ENCODE measurements at regions not wholly inside any gene's neighbourhood (a gene's known extent, or its start where the extent isn't known, plus 50 kb on each side); places are given as distances from the start of the nearest gene placed in this dataset.
A peak's percentile ranks its signal among the peaks of the same experiment; 100 is the strongest.
"Not testable (repeated sequence)": the region's sequence is repeated elsewhere in the genome, so short reads cannot be mapped to it uniquely, and the experiment has no call there.

- no peak for DNase-seq
Measured at GRCh38 chr7:130789436-130789835, 55.4 kb upstream of the KLF14 start.

DNA sequence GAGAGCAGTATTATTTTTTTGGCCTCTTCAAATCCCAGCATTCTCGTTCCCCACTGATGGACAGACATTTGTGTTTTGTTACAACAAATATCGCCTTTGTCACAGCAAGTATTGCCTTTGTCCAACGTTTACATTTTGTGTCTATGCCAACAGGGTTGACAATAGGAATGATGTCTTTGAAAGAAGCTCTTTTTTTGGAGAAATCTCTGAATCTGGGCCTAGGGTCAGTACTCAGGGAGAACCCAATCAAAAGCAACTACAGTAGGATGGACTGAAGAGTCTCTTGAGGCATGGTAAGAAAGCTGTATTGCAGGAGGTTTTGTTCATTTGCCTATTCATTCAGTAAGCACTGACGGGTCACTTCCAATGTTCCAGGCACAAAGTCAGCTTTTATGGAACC is 57.7 kb upstream of the KLF14 start:
- DNase-seq = no peak

GRCh38 chr7:130793855-130794618 is 60.0 kb upstream of the KLF14 start:
- peak; percentile 41 for DNase-seq

GRCh38 chr7:130794619-130794922 is 60.6 kb upstream of the KLF14 start:
- no peak for DNase-seq

GRCh38 chr7:130796425-130796824 is 62.4 kb upstream of the KLF14 start:
- DNase-seq = not testable (repeated sequence)

GRCh38 chr7:130803127-130803526 is 69.1 kb upstream of the KLF14 start:
- DNase-seq = no peak

DNA sequence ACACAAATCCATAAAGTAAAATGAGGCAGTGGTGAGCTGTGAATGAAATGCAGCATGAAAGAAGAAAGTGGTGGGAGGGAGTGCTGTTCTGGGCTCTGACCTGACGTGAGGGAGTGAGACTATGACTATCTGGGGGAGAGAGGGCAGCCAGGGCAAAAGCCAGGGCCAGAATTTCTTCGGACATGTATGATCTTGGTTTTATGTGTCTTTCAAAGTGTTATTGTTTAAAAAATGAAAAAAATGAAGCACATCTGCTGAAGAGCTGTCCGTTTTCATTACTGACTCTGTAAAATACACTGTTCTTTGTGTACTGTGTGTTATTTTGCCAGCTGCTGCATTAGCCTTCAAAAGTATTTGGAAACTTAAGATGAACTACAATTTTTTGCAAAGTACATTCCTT is 70.2 kb upstream of the KLF14 start:
- no peak for DNase-seq

DNA sequence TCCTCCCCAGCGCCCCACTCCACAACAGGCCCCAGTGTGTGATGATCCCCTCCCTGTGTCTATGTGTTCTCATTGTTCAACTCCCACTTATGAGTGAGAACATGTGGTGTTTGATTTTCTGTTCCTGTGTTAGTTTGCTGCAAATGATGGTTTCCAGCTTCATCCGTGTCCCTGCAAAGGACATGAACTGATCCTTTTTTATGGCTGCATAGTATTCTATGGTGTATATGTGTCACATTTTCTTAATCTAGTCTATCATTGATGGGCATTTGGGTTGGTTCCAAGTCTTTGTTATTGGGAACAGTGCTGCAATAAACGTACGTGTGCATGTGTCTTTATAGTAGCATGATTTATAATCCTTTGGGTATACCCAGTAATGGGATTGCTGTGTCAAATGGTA is 78.8 kb upstream of the KLF14 start:
- not testable (repeated sequence) for DNase-seq

DNA sequence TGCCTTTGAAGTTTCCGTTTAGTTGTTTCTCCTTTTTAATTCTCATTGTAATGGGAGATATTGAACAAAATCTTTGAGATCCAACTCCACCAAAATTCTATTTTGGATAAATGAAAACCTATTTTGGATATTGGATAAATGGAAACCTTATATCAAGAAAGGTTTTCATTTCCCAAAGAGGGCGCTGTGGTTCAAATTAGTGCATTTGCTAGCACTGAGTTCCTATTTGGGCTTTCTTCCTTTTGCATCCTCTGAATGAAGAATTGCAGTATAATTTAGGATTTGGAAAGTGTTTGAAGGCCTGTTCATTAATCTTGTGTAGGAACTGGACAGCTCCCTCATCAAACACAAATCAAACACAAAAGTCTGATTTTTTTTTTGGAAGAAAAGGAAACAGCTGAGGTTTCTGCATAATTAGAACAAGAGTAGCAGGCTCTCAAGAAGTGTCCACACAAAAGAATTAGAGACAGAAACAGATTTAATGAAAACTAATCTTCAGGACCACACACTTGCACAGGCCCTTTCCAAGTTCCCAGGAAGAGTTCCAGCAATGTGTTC is 80.8 kb upstream of the KLF14 start:
- DNase-seq = peak; percentile 45

DNA sequence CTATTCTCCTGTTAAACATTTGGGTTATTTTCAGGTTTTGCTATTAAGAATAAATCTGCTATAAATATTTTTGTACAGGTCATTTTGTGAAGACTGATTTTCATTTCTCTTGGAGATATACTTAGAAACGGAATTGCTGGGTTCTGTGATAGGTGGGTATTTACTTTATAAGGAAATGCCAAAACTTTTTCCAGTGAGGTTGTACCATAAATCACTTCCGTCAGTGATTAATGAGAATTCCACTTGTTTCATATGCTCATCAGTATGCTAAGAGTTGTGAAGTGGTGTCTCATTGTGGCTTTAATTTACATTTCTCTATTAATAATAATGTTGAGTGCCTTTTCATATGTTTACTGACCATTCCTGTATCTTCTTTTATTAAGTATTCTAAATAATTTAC is 84.0 kb upstream of the KLF14 start:
- DNase-seq = no peak

DNA sequence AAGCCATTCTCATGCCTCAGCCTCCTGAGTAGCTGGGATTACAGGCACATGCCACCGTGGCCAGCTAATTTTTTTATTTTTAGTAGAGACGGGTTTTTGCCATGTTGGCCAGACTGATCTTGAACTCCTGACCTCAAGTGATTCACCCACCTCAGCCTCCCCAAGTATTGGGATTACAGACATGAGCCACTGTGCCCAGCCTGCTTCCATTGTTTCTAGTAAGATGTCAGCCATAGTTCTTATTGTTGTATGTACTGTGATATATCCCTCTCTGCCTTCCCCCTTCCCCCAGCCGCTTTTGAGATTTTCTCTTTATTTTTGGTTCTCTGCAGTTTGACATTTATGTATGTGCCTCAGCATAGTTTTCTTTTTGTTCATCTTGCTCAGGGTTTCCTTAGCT is 87.9 kb upstream of the KLF14 start:
- no peak for DNase-seq

GRCh38 chr7:130822642-130823041 is 88.6 kb upstream of the KLF14 start:
- DNase-seq = peak; percentile 27

DNA sequence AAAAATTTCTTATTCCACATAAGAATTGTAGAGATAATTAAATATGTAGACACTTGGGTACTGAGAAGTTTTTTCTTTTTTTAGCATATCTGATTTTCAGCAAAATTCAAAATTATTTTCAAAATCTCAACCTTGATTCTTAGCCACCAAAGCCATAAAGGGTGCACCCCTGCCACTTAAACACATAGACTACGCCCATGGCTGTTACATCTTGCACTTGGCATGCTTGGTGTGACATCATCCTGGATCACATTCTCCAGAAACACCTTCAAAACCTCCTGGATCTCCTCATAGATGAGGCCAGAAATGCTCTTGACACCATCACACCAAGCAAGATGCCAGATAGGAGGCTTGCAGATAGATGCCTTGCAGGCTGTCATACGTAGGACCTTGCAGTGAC is 89.1 kb upstream of the KLF14 start:
- no peak for DNase-seq

GRCh38 chr7:130825819-130826218 is 91.8 kb upstream of the KLF14 start:
- no peak for DNase-seq

DNA sequence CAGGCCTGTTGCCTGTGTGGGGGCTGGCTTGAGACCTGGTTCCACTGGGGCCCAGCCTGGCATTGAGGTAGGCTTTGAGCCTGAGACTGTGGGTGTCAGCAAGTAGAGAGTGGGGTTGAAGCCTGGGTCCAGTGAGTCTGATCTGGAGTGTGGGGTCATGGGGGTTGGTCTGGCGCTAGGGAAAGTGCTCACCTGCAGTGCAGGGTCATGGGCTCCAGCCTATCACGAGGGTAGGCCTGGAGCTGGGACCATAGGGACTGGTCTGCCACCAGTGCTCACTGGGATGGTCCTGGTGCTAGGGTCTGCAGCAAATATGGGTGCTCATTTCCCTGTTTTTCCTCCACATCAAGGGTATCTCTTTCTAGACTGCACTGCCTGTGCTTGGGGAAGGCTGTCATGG is 95.4 kb upstream of the KLF14 start:
- DNase-seq = no peak

- no peak for DNase-seq
Measured at GRCh38 chr7:130831322-130831721, 97.3 kb upstream of the KLF14 start.

DNA sequence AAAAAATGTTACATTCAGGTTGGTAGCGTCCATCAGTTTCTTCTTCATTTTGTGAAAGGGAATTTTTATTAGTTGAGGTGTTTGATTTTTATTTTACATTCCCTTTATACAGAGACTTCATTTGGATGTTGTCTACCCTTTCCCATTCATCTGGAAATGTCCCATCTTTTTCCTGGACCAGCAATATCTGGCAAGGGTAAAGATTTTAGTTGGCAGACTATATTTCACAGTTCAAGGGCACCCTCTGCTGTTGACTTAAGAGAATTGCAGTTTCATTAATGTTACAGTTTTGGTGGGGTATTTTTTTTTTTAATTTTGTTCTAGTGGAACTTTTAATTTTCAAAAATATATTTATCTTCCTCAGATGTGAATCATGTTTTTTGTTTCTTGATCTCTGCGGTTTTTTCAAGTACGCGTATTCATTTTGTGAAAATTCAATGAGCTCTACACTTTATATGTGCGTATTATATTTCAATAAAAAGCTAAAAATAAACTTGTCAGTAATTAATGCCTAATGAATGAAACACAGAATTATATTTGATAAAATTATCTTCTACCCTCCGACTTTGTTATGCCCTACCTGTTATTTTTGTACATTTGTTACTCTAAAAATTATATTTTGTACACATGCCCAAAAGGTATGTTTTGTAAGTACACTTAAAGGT is 97.9 kb upstream of the KLF14 start:
- peak; percentile 60 for DNase-seq

GRCh38 chr7:130838738-130839137 is 104.7 kb upstream of the KLF14 start:
- peak; percentile 97 for DNase-seq

DNA sequence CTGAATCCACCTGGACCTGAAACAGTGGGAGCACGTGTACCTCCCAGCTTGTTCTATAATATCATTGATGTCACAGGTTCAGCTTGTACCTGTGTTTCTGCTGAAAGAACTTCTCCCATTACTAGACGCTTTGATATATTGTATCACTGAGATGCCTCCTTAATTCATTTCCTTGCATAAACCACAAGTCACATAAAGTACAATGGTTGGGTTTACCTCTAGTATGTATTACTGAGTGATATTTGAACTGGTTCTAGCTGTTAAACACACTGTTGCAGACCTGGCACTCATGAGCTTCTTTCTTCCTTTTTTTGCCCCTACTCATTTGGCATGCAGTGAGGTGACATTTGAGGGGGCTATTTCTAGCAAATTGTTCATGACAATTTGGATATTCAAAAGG is 106.6 kb upstream of the KLF14 start:
- DNase-seq = no peak

- no peak for DNase-seq
Measured at GRCh38 chr7:130841416-130841815, 107.4 kb upstream of the KLF14 start.

- DNase-seq = no peak
Measured at GRCh38 chr7:130843703-130844102, 109.7 kb upstream of the KLF14 start.

DNA sequence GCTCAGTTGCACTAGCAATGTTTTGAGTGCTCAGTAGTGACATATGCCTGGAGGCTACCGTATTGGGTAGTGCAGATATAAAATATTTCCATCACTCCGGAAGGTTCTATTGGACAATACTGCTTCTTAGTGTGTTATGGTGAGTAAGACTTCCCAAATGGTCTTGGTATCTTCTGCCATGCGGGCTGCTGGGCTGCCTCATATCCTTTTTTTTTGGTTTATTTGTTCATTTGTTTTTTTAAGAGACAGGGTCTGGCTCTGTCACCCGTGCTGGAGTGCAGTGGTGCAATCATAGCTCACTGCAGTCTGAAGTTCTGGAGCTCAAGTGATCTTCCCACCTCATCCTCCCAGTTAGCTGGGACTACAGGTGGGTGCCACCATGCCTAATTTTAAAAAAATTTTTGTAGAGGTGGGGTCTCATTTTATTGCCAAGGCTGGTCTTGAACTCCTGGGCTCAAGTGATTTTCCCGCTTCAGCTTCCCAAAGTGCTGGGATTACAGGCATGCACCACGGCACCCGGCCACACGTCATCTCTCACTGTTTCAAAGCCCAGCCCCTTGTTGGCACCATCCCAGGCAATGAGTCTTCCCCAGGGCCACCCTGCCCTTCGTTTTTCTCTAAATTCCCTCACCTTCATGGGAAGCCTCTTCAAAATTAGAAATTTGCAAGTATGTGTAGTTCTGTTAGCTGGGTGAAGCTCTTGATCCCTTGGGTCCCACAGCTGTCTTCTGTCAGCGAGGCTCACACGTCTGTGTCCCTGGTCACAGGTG is 111.0 kb upstream of the KLF14 start:
- peak; percentile 59 for DNase-seq

DNA sequence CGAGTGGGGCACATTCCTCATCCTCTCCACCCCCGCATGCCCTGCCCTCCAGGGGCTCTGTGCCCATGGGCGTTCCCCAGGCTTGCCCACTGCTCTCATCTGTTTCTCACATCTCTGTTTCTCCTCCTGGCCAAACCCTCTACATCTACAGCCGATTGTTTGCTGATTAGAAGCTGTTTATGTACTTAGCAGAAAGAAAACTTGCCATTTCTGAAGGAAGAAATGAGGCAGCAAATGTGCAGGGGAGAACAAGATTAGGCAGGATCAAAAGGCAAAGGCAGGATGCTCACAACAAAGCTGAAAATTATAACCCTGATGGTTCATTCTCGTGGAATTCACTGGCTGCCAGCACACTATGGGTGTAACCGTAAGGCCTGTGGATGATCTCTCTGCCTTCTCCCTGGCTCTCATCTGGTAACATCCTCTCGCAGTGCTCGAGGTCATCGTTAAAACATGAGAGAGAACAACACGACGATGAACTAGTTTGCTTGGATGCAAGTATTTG is 111.6 kb upstream of the KLF14 start:
- DNase-seq = peak; percentile 88

- DNase-seq = no peak
Measured at GRCh38 chr7:130849604-130850003, 115.6 kb upstream of the KLF14 start.
